Renal pelvis (tissue), 1 donor: ENCODE measurements at regions not wholly inside any gene's neighbourhood (a gene's known extent, or its start where the extent isn't known, plus 50 kb on each side); places are given as distances from the start of the nearest gene placed in this dataset.

Experiments used
- DNase-seq: peaks from one replicate; pipeline ENCODE4 v3.0.0-alpha.2; 2013

DNA sequence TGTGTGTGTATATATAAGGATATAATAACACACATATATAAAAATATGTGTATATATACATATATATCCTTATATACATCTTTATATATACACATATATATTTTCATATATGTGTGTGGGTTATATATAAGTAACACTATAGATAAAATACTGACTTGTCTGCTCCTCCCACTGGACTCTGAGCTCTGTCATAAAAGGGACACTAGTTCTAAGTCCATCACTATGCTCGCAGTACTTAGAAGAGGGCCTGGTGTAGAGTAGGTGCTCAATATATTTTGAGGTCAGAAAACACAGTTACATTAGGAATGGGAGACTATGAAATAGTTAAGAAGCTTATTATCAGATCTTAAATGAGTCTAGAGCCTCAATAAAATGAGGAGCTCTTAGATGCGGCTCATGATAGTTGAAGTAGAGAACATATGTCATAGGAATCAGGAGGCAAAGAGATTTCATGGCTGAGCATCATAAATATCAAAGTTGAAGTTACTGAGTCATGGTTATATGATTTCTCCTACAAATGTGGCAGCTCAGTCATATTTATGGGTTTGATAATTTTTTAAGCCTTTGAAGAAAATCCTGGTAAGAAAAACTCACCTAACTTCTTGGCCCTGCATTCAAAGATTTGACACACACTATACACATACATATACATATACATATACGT is 371.2 kb upstream of the THBS1 start:
- no peak for DNase-seq

DNA sequence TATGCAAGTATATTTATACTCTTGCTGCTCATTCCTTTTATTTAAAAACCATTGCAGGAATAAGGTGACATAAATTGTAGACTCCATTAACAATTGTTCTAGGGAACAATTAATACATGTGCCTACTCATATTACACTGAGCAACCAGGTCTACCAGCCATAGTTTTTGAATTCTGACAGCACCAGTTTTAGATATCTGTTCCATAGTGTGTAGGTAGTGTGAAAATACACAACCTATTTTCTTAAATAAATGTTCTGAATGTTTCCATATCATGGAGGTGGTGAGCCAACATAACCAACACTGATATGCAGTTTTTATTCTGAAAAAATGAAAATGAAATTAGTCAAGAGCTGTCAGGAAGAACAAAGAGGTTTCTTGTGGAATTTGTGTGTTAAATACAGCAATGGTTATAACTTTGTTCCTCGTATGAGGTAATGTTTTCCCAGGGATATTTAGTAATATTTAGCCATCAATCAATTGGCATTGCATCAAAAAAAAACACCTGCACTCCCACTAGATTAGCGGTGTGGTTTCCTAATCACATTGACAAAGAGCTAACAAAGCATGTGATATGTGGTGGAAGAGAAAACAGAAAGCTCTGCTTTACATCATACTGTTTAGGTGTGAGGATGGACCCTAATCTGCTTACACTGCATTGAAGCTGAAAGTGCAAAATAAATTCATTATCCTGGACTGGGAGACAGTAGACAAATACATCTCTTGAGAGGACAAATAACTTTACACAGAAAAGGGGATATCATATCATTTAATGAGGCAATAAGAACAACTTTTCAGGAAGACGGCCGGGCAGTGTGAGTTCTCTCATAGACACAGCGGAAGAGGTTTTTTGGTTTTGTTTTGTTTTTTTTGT is 369.5 kb upstream of the THBS1 start:
- no peak for DNase-seq

DNA sequence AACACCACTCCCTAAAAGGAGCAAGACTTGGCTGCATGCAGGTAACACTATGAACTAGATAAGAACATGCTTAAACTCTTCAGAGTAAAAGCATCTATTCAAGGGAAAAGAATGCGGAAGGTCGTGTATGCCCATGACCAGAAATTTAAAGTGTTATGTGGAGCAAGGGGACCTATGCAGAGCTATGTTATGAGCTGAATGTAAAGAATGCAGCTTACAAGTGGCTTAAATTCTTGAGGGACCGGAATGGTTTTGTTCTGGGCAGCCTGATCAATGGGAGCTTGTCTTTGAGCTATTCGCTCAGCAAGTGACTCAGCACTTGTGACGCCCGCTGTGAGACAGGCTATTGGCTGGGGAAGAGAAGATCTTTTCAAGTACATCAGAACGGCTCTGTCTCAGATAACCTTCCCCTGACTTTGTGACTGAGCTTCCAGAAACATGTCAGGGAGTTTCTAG is 367.5 kb upstream of the THBS1 start:
- DNase-seq: no peak

DNA sequence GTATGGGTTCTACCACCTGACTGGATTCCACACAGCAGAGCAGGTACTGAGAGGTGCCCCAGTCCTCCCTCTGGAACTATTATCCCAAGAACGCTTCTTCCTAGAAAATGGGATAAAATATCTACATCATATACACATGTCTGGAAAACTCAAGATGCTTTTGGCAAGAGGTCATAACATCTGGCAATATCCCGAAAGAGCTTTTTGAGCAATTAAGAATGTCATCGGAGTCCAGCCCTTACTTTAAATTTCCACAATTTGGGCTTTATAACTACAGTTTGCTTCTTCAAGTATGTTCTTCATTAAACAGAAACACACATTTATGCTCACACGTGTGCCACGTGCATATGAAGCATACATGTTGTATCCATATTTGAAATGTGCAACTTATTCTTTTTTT is 365.9 kb upstream of the THBS1 start:
- DNase-seq: no peak

DNA sequence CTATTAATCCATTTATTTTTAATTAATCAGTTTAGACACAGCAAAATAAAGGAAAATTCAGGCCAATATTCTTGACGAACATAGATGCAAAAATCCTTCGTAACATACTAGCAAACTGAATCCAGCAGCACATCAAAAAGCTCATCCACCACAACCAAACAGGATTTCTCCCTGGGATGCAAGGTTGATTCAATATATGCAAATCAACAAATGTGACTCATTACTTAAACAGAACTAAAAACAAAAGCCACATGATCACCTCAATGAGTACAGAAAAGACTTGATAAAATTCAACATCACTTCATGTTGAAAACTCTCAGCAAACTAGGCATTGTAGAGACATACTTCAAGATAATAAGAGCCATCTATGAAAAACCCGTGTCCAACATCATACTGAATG is 364.1 kb upstream of the THBS1 start:
- no peak for DNase-seq

DNA sequence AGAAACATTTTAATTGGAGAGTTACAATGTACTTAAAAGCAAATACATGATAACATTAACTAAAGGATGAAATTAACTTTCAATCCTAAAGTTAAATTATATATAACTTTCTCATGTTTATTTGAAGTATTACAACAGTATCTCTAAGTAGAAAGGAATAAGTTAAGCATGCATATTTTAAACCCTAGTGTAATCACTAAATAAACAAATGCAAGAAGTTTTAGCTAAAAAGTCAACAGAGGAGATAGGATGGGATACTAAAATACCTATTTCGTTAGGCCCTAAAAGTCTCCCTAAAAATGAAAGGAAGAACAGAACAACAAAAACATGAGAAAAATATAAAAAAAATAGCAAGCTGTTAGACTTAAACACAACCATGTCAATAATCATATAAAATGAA is 361.3 kb upstream of the THBS1 start:
- no peak for DNase-seq

DNA sequence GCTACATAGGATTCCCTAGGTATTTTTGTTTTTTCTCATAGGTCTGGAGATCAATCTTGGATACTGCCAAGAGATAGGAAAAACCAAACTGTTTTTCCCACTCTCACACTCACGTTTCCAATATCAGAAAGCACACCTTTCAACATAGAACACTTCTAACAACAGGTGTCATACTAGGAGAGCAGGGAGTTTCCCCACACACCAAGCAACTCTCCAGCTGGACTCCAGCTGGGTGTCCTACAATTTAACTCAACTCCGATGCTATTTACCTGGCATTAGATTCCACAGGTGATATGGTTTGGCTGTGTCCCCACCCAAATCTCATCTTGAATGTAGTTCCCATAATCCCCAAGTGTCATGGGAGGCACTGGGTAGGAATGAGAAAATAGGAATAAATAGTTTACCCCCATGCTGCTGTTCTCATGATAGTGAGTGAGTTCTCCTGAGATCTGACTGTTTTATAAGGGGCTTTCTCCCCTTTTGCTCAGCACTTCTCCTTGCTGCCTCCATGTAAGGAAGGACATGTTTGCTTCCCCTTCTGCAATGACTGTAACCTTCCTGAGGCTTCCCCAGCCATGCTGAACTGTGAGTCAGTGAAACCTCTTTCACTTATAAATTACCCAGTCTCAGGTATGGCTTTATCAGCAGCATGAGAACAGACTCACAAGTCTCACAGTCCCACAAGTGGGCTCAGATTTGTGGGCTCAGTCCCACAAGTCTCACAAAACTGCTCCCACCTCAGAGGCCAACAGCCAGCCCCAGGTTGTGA is 354.5 kb upstream of the THBS1 start:
- DNase-seq: no peak

DNA sequence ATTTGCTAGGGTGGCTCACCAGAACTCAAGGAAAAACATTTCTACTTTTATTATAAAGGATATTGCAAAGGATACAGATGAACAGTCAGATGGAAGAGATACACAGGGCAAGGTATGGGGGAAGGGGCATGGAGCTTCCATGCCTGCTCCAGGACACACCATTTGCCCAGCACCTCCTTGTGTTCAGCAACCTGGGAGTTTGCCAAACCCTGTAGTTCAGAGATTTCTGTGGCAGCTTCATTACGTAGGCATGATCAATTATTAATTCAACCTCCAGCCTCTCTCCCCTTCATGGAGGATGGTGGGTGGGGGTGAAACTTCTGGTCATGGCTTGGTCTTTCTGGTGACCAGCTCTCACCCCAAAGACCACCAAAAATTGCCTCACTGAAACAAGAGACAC is 353.9 kb upstream of the THBS1 start:
- DNase-seq: no peak

DNA sequence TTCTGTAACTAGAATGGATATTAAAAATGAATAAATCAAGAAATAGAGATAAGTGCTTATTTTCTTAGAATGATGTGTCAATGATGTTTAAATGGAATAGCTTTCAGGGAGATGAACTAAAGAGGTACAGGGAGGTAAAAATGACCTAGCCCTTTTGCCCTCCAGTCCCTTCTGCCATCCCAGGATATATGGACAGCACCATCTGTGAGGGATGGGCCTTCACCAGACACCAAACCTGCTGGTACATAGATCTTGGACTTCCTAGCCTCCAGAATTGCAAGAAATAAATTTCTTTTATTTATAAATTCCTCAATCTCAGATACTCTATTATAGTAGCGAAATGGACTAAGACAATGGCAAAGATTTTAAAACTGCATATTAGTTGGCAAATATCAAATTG is 352.0 kb upstream of the THBS1 start:
- DNase-seq: no peak

DNA sequence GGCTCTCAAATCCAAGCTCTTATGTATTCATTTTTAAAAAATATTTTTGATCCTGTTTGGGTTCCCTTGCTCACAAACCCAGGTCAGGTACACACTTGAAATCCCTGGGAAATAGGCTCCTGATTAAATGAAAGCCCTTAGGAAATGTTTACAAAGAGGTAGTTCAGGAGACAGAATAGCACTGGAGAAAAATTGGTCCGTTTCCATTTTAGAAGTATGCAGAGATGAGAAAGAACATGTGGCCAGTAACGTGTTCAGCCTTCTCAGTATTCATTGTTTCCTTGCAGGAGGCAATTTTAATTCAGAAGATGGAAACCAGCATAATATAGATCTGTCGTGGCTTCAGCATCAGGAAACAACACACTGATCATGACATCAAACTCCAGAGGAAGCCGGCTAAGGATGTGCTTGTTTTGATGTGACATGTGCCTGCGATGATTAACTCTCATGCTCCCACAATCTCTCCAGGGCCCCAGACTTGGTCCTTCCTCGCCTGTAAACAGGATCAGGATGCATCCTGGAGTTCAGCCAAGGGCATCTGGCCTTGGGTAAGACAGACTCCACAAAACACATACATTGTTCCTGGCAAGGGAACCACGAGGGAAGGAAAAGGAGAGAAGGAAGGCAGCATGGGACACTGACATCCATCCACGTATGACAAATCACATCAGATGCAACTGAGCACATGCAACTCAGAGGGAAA is 350.5 kb upstream of the THBS1 start:
- no peak for DNase-seq

DNA sequence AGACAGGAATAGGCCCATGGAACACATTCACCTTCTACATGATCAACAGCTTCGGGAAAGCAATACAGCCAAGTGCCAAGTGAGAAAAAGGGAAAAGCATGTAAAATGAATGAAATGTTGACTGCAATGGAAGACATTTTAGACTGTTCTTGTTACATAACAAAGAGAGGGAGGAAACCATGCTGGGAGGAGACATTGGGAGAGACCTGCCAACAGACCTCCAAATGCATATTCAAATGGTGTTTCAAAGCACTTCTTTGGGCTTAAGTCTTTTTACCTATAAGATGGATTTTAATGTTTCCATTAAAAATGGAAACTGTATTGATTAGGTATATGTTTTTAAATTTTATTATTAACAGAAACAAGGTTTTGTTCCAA is 350.0 kb upstream of the THBS1 start:
- DNase-seq: no peak

DNA sequence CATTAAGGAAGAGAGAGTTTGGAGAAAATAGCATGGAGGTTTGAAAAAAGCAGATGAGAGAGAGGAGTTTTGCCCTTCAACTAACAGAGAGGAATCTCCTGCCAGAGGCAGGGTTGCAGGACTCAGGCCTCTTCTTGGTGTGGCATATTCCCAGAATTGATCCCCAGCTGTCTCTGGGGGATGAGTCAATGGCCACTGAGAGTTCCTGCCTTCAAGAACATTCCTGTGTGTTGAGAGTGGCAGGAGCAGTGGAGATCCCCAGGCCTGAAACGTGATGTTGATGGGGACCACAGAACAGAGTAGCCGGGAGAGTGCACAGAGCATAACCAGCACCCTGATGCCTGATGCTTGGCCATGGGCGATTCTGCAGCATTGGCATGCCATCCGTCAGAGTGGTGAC is 348.4 kb upstream of the THBS1 start:
- no peak for DNase-seq

DNA sequence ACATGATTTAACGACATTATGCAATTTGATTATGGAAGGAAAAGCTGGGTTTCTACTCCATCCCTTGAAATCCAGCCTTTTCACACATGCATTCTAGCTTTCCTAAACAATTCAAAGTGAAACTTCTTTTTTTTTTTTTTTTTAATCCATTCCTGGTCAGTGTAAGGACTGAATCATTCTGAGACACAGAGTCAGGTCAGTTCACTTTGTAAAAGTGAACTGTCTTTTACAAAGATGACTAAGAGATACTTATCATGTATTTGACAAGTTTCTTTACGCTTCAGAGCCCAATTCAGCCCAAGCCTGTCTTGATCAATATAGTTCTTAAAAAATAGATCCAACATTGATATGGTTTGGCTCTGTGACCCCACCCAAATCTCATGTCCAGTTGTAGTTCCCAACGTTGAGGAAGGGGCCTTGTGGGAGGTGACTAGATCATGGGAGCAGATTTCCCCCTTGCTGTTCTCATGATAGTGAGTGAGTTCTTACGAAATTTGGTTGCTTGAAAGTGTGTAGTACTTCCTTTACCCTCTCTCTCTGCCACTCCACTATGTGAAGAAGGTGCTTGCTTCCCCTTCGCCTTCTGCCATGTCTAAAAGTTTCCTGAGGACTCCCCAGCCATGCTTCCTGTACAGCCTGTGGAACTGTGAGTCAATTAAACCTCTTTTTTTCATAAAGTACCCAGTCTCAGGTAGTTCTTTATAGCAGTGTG is 345.6 kb upstream of the THBS1 start:
- DNase-seq: no peak

DNA sequence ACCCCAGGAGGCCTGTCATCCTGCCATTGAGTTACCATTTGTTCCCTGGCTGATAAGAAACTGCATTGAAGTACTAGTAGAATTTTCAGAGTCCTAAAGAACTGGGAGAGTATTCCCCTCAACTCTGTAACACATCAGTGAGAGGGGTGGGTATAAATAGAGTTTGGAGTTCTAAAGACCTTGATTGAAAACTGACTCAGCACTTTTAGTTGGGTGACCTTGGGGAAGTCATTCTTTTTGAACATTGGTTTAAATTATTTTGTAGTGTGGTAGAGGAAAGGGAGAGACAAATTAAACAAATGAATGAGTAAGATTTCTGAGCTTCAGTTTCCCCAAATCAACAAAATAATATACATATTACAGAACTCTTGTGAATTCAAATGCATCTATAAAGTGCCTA is 344.5 kb upstream of the THBS1 start:
- no peak for DNase-seq

DNA sequence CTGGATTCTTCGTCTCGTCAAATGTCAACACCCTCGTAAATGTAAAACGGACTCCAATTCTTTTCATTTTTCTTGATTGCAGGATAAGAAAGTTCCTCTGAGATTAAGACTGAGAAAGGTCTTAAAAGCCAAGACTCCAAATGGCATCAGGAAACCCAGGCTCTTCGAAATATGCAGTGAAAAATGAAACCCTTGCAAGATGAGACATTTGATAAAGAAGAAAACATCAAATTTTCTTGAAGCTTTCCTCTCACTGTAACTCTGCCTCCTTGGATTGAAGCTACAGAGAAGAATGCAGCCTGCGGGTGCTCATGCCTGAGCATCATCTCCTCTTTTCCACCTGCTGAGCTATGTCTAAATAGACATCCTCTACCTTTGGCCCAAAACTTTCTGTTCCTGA is 342.4 kb upstream of the THBS1 start:
- DNase-seq: no peak

DNA sequence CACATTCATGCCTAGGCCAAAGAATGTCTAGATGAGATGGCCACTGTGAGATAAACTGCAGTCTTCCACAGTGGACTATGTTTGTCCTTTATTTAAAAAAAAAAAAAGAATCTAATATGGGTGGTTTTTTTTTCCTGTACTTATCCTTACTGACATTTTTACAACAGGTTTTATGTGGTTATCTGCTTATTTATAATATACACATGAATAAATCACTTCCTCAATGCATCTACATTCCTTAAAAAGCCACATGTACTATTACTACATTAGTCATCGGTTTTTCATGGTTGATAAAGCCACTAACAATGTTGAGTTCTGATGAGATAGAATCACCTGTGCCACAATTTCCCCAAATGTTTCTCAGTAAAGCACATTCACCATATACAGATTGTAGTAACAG is 341.3 kb upstream of the THBS1 start:
- no peak for DNase-seq

DNA sequence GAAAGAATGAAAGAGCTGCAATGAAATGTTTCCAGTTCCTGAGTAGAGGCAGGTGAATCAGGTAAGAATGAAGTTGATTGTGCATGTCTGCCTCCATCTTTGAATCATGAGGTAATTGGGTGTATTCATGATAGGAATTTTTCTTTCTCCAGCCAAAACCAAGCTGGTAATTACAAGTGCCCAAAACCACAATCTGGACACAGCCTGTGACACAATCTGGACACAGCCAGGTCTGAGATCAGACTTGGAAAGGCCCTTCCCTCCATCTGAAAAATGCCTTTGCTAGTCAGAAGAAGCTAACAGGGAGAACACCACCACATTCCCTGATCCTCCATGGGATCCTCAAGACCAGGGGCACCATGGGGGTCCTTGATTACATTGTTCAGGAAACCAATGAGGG is 338.5 kb upstream of the THBS1 start:
- no peak for DNase-seq

DNA sequence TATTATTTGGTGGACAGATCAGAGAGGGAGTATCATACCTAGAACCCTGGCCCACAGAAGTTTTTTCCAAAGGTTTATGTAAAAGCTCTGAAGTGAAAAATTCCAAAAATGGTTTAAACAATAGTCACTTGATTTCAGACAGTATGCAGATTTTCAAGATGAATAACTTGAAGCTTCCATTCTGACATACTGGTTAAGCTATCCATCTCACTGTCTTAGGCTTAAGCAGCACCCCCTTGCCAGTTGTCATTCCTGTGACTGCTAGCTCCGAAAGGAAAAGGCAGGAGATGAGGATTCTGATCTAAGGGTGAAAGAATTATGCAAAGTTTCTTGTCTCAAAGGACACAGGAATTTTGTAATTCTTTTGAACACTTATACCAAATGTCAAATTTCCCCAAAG is 337.5 kb upstream of the THBS1 start:
- no peak for DNase-seq

DNA sequence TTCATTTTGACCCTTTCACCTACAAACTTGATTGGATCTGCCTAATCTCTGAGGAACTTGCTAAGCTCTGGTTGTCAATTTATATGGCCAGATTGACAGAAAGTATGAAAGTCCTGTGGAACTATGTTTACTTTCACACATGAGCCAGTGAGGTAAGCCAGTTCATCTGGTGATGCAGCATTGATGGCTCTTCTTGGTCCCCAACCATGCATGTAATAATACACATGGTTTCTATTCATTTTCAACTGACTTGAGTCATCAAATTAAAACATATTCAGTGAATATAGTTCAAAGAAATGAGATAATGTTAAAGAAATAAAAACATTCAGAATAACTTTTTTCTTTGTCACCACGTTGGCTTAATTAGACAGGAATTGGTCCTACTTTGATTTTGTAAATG is 336.1 kb upstream of the THBS1 start:
- no peak for DNase-seq

DNA sequence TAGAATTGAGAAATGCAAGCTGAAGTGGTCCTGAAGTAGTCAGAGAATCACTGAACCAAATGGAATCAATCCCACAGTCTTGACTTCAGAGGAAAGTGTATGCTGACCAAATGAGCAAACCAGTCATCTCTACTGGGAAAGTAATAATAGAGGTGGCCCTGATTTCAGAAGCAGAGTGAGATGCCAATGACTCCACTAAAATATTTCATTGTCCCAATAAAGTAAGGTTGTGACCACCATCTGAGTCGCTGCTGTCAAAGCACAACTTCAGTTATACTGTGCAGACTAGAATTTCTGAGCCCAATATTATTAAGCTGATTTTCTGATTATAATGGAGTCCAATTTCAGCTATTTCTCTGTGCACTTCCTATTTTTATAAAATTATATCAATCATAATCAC is 334.4 kb upstream of the THBS1 start:
- no peak for DNase-seq

DNA sequence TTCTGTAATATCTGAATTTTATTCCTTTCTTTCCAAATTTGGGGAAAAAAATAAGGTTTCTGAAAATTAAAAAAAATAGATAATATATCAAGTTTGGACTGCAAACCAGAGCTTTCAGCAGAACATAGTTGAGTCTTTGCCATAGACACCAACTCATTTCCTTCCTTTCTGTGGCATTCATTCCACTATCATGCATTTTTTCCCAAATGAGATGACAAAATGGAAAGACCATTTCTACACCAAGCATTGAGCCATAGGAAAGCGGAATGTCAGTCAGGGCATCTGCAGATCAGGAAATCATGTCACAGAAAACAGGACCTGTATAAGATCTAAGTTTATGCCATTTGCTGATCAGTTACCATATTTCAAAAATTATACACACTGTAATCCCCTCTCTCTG is 333.3 kb upstream of the THBS1 start:
- DNase-seq: no peak

DNA sequence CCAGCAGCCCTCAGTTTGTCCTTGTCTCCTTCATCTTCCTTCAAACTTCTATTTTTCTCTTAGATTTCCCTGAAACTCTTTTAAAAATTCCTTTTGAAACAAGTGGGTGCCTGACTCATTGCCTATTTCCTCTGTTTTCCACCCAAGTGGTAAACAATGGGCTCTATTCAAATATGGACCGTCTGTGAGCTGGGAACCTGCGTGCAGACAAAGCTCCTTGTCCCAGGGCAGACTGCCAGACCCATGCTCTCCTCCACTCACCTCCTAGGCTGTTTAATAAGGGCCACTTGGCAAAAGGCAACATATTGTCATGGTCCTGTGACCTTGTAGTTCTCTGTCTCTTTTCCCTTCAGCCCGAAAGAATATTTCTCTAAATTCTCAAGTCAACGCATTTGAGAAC is 332.7 kb upstream of the THBS1 start:
- no peak for DNase-seq
